ENCODE measurements at regions not wholly inside any gene's neighbourhood (a gene's known extent, or its start where the extent isn't known, plus 50 kb on each side); places are given as distances from the start of the nearest gene placed in this dataset.

GRCh38 chr5:31064215-31064614, 129.3 kb upstream of the CDH6 start:
- TF ChIP-seq YY1 (IDR thresholded peaks at IDR 0.05; ENCODE audit: low read depth) (no peak), REST (IDR thresholded peaks at IDR 0.05; ENCODE audit: low read depth) (no peak), FOXM1 (IDR thresholded peaks at IDR 0.05; ENCODE audit: borderline replicate concordance, low read depth) (no peak)

Measured in Ishikawa (cell line).